CD4-positive, alpha-beta T cell (primary cell): ENCODE measurements at regions not wholly inside any gene's neighbourhood (a gene's known extent, or its start where the extent isn't known, plus 50 kb on each side); places are given as distances from the start of the nearest gene placed in this dataset.

ENCODE experiments used
- ATAC-seq: fragments of 200-7000 bp; cut with Tn5 transposase; one replicate; pipeline ENCODE4 v1.10.0; 2022; ENCODE audit warnings: mild to moderate bottlenecking; ENCODE audit not compliant: poor library complexity
- CTCF ChIA-PET: fragments of 350-600 bp; sonication (Branson Sonifier 250); formaldehyde crosslinking; loops from one replicate; lab custom pipeline; 2021; ENCODE audit warnings: antibody characterized with exemption, inconsistent platforms; lab: Charles Lee
- POLR2A ChIA-PET: fragments of 350-600 bp; sonication (Branson Sonifier 250); formaldehyde crosslinking; loops from one replicate; lab custom pipeline; 2021; ENCODE audit warnings: antibody characterized with exemption, inconsistent platforms; lab: Charles Lee
- DNase-seq, 14 experiments: peaks; one replicate each; pipeline ENCODE4 v3.0.0-alpha.2; 2013 to 2020; ENCODE audit warnings: mixed read lengths in 2 of 14
- H3K27ac ChIP-seq, 2 donors: one replicate each; pipeline versions ENCODE4 v1.5.1 to v1.7.0; 2013; ENCODE audit warnings: low read length in 2 of 2, low read depth in 1 of 2, mild to moderate bottlenecking in 1 of 2
- H3K27me3 ChIP-seq, 2 experiments: 1 replicate in 1 of 2; 2 replicates in 1 of 2; pipeline versions ENCODE4 v1.6.1 to v1.7.0; 2013; ENCODE audit warnings: low read length in 2 of 2, control low read depth in 1 of 2, mild to moderate bottlenecking in 1 of 2, moderate library complexity in 1 of 2; ENCODE audit not compliant: insufficient read depth in 2 of 2, control insufficient read depth in 1 of 2
- H3K36me3 ChIP-seq: one replicate; pipeline ENCODE4 v1.6.1; 2013; ENCODE audit warnings: low read length, control low read depth; ENCODE audit not compliant: insufficient read depth
- H3K4me1 ChIP-seq: one replicate; pipeline ENCODE4 v1.6.1; 2013; ENCODE audit warnings: low read length, control low read depth; ENCODE audit not compliant: insufficient read depth
- H3K4me3 ChIP-seq: one replicate; pipeline ENCODE4 v1.5.1; 2013; ENCODE audit warnings: mild to moderate bottlenecking, low read length, moderate library complexity
- H3K9me3 ChIP-seq, 2 experiments: 1 replicate in 1 of 2; 2 replicates in 1 of 2; pipeline versions ENCODE4 v1.6.1 to v1.7.0; 2013; ENCODE audit warnings: low read length in 2 of 2, mild to moderate bottlenecking in 2 of 2, control low read depth in 1 of 2, moderate library complexity in 1 of 2; ENCODE audit not compliant: control insufficient read depth in 1 of 2, insufficient read depth in 1 of 2
- H3K27ac Mint-ChIP-seq: one replicate; pipeline ENCODE4 v1.8.0; 2020; ENCODE audit warnings: mixed read lengths
- H3K27me3 Mint-ChIP-seq: one replicate; pipeline ENCODE4 v1.8.0; 2021; ENCODE audit warnings: mixed read lengths
- H3K36me3 Mint-ChIP-seq: one replicate; pipeline ENCODE4 v1.8.0; 2021; ENCODE audit warnings: low read depth, mixed read lengths
- H3K4me1 Mint-ChIP-seq: one replicate; pipeline ENCODE4 v1.8.0; 2021; ENCODE audit warnings: low read depth, mixed read lengths
- H3K4me3 Mint-ChIP-seq: one replicate; pipeline ENCODE4 v1.8.0; 2020; ENCODE audit warnings: mild to moderate bottlenecking, mixed read lengths
- H3K9me3 Mint-ChIP-seq: one replicate; pipeline ENCODE4 v1.8.0; 2020; ENCODE audit warnings: mixed read lengths
- CTCF ChIP-seq: fragments of 200-600 bp; IDR thresholded peaks from one replicate; pipeline ENCODE4 v1.8.0; 2022; ENCODE audit warnings: antibody characterized with exemption, mild to moderate bottlenecking
- intact Hi-C, 2 experiments: fragments of 100-400 bp; cut with DNase I in 1 of 2; cut with micrococcal nuclease in 1 of 2; formaldehyde crosslinking; loops; one replicate each; pipeline versions ENCODE4 v1.15.1 to v1.9.0; 2023 to 2025; cut with DNase I, micrococcal nuclease

- ChIA-PET POLR2A (no interaction called here), CTCF (no interaction called here)
- no peak for ATAC-seq
- H3K4me3 ChIP-seq = no peak overlapping the region
- no peak overlapping the region for H3K4me3 Mint-ChIP-seq
- no peaks in the 10 kb centered on the region for H3K9me3 ChIP-seq
- TF ChIP-seq CTCF = no peak
- intact Hi-C loops = no loop called here
- no peaks in the 10 kb centered on the region for H3K36me3 ChIP-seq
- peaks cover 0 to 5% of the 10 kb centered on the region in 2 experiments for H3K27me3 ChIP-seq
- H3K4me1 ChIP-seq = no peaks in the 10 kb centered on the region
- H3K27me3 Mint-ChIP-seq = peaks cover 21% of the 10 kb centered on the region
- no peak overlapping the region for H3K27ac ChIP-seq
- H3K9me3 Mint-ChIP-seq = no peaks in the 10 kb centered on the region
- H3K4me1 Mint-ChIP-seq = no peaks in the 10 kb centered on the region
- H3K27ac Mint-ChIP-seq = no peak overlapping the region
- no peak for DNase-seq
- no peaks in the 10 kb centered on the region for H3K36me3 Mint-ChIP-seq
Observed at GRCh38 chr2:237179161-237179560, 93.5 kb downstream of the COPS8 start.

GRCh38 chr2:237180187-237180586, 94.5 kb downstream of the COPS8 start:
- Histone ChIP-seq H3K4me3 (no peak overlapping the region), H3K27me3 (peaks cover 0 to 5% of the 10 kb centered on the region in 2 experiments), H3K27ac (no peak overlapping the region), H3K4me1 (no peaks in the 10 kb centered on the region), H3K9me3 (no peaks in the 10 kb centered on the region), H3K36me3 (no peaks in the 10 kb centered on the region)
- H3K36me3 Mint-ChIP-seq = no peaks in the 10 kb centered on the region
- no peaks in the 10 kb centered on the region for H3K4me1 Mint-ChIP-seq
- intact Hi-C loops = no loop called here
- ChIA-PET CTCF (no interaction called here), POLR2A (no interaction called here)
- peaks cover 31% of the 10 kb centered on the region for H3K27me3 Mint-ChIP-seq
- no peaks in the 10 kb centered on the region for H3K9me3 Mint-ChIP-seq
- H3K27ac Mint-ChIP-seq = no peak overlapping the region
- no peak for ATAC-seq
- no peak overlapping the region for H3K4me3 Mint-ChIP-seq
- no peak for TF ChIP-seq CTCF
- no peak for DNase-seq

- H3K36me3 Mint-ChIP-seq = no peaks in the 10 kb centered on the region
- ATAC-seq = no peak
Observed at GRCh38 chr2:237180987-237181386, 95.3 kb downstream of the COPS8 start.

More at GRCh38 chr2:237180987-237181386, 95.3 kb downstream of the COPS8 start:
- Histone ChIP-seq H3K9me3 (no peaks in the 10 kb centered on the region), H3K36me3 (no peaks in the 10 kb centered on the region), H3K4me1 (no peaks in the 10 kb centered on the region), H3K27ac (no peak overlapping the region), H3K4me3 (no peak overlapping the region), H3K27me3 (peaks cover 0 to 5% of the 10 kb centered on the region in 2 experiments)
- no peaks in the 10 kb centered on the region for H3K9me3 Mint-ChIP-seq
- intact Hi-C loops = no loop called here
- POLR2A ChIA-PET = no interaction called here
- no peak for DNase-seq
- no peak overlapping the region for H3K4me3 Mint-ChIP-seq
- peaks cover 33% of the 10 kb centered on the region for H3K27me3 Mint-ChIP-seq
- H3K4me1 Mint-ChIP-seq = no peaks in the 10 kb centered on the region
- CTCF ChIA-PET = no interaction called here
- H3K27ac Mint-ChIP-seq = no peak overlapping the region
- no peak for TF ChIP-seq CTCF
